HepG2 (cell line): ENCODE measurements at regions not wholly inside any gene's neighbourhood (a gene's known extent, or its start where the extent isn't known, plus 50 kb on each side); places are given as distances from the start of the nearest gene placed in this dataset.

ENCODE experiments used
- ATAC-seq: fragments of 200-7000 bp; cut with Tn5 transposase; 3 replicates; pipeline ENCODE4 v1.9.1; 2020; ENCODE audit warnings: mild to moderate bottlenecking, moderate library complexity
- BruUV-seq: library from RNA; stranded (reverse); fragments of 400-500 nt; replicated peaks from 2 replicates; lab custom pipeline; 2021; lab: Mats Ljungman, UMichigan
- CTCF ChIA-PET: fragments of 300-600 bp; formaldehyde crosslinking; extraction: SDS; loops from one replicate; lab custom pipeline; 2021; ENCODE audit warnings: low total read pairs, inconsistent platforms, low intra/inter-chr PET ratio; lab: Yijun Ruan, JAX
- POLR2A ChIA-PET: fragments of 350-600 bp; sonication (Branson Sonifier 250); formaldehyde crosslinking; loops from one replicate; lab custom pipeline; 2020; ENCODE audit warnings: antibody characterized with exemption, inconsistent platforms; lab: Yijun Ruan, JAX
- DNase-seq: peaks from one replicate; pipeline ENCODE4 v3.0.0-alpha.2; 2015; ENCODE audit warnings: low spot score
- FAIRE-seq: peaks from 3 replicates; lab custom pipeline; 2011; peaks lifted over from hg19 to GRCh38; lab: Jason Lieb, UNC
- H2AFZ ChIP-seq: one replicate; pipeline ENCODE4 v1.6.1; 2011; ENCODE audit warnings: low read length, inconsistent platforms
- H3K27ac ChIP-seq: fragments of 300-600 bp; 3 replicates; pipeline ENCODE4 v1.8.0; 2011; ENCODE audit warnings: mixed run types, mild to moderate bottlenecking, mixed read lengths, low read length, inconsistent platforms; ENCODE audit not compliant: insufficient read depth; ENCODE audit errors: extremely low read length
- H3K27me3 ChIP-seq, 2 experiments: fragments of 200-600 bp in 1 of 2; 2 replicates in 1 of 2; 3 replicates in 1 of 2; pipeline versions ENCODE4 v1.6.0 to v1.8.0; 2011; ENCODE audit warnings: low read length in 2 of 2, mild to moderate bottlenecking in 2 of 2, moderate library complexity in 2 of 2, inconsistent platforms in 1 of 2; ENCODE audit not compliant: insufficient read depth in 2 of 2, control insufficient read depth in 1 of 2
- H3K36me3 ChIP-seq, 2 experiments: fragments of 200-600 bp in 1 of 2; replicated peaks in 1 of 2; 2 replicates in 1 of 2; 3 replicates in 1 of 2; pipeline versions ENCODE4 v1.5.1 to v1.8.0; 2011; ENCODE audit warnings: low read length in 2 of 2, inconsistent platforms in 1 of 2; ENCODE audit not compliant: insufficient read depth in 2 of 2, control insufficient read depth in 1 of 2
- H3K4me1 ChIP-seq: 2 replicates; pipeline ENCODE4 v1.5.1; 2012; ENCODE audit warnings: low read length, inconsistent platforms; ENCODE audit not compliant: insufficient read depth
- H3K4me2 ChIP-seq: 2 replicates; pipeline ENCODE4 v1.6.0; 2011; ENCODE audit warnings: low read depth, low read length, inconsistent platforms
- H3K4me3 ChIP-seq, 3 experiments: fragments of 200-600 bp in 1 of 3; sonication (generic), shearing (Covaris generic) in 1 of 3; replicated peaks in 1 of 3; 2 replicates each; pipeline ENCODE4 v1.5.1; 2011 to 2016; ENCODE audit warnings: low read length in 3 of 3, inconsistent platforms in 2 of 3, low read depth in 2 of 3, mild to moderate bottlenecking in 2 of 3, control low read depth in 1 of 3, mixed read lengths in 1 of 3; ENCODE audit not compliant: insufficient read depth in 1 of 3
- H3K79me2 ChIP-seq: one replicate; pipeline ENCODE4 v1.6.1; 2011; ENCODE audit warnings: low read length, inconsistent platforms; ENCODE audit not compliant: insufficient read depth
- H3K9ac ChIP-seq: 2 replicates; pipeline ENCODE4 v1.6.0; 2011; ENCODE audit warnings: mild to moderate bottlenecking, low read depth, low read length, inconsistent platforms; ENCODE audit not compliant: insufficient read depth
- H3K9me3 ChIP-seq: 2 replicates; pipeline ENCODE4 v1.5.1; 2012; ENCODE audit warnings: mild to moderate bottlenecking, low read length
- H4K20me1 ChIP-seq: 2 replicates; pipeline ENCODE4 v1.6.0; 2011; ENCODE audit warnings: inconsistent platforms, mild to moderate bottlenecking, low read length, moderate library complexity; ENCODE audit not compliant: insufficient read depth
- CHCHD3 ChIP-seq: sonication (generic); formaldehyde crosslinking; IDR thresholded peaks from 2 replicates; pipeline ENCODE4 v1.8.0; 2022; ENCODE audit warnings: mild to moderate bottlenecking, missing genetic modification reagents, moderate library complexity
- ETV5 ChIP-seq: IDR thresholded peaks from 2 replicates; pipeline ENCODE4 v1.6.1; 2018; ENCODE audit warnings: missing biosample characterization, missing genetic modification reagents, inconsistent platforms, borderline replicate concordance
- HNF1B ChIP-seq: sonication (generic); formaldehyde crosslinking; IDR thresholded peaks from 2 replicates; pipeline ENCODE4 v1.5.1; 2020; ENCODE audit warnings: mild to moderate bottlenecking, moderate library complexity, missing genetic modification reagents
- HOXA3 ChIP-seq: sonication (generic); formaldehyde crosslinking; IDR thresholded peaks from 2 replicates; pipeline ENCODE4 v1.5.0; 2020; ENCODE audit warnings: missing genetic modification reagents
- IKZF1 ChIP-seq: fragments of 450-650 bp; IDR thresholded peaks from 2 replicates; pipeline ENCODE4 v1.7.1; 2016
- KLF15 ChIP-seq: sonication (generic); formaldehyde crosslinking; IDR thresholded peaks from 2 replicates; pipeline ENCODE4 v1.8.1; 2023; ENCODE audit warnings: borderline replicate concordance, mild to moderate bottlenecking, inconsistent platforms, missing genetic modification reagents, mixed read lengths
- MED13 ChIP-seq: sonication (generic); formaldehyde crosslinking; IDR thresholded peaks from 2 replicates; pipeline ENCODE4 v1.5.0; 2020; ENCODE audit warnings: missing genetic modification reagents
- MIER2 ChIP-seq: IDR thresholded peaks from 2 replicates; pipeline ENCODE4 v1.6.1; 2016; ENCODE audit warnings: missing biosample characterization, missing genetic modification reagents
- PITX1 ChIP-seq: sonication (generic); formaldehyde crosslinking; IDR thresholded peaks from 2 replicates; pipeline ENCODE4 v1.5.1; 2020; ENCODE audit warnings: mild to moderate bottlenecking, missing genetic modification reagents
- POLR2A ChIP-seq, 2 experiments: IDR thresholded peaks; 2 replicates each; pipeline ENCODE4 v1.6.1; 2011; ENCODE audit warnings: low read depth in 2 of 2, low read length in 2 of 2, mild to moderate bottlenecking in 1 of 2, moderate library complexity in 1 of 2; ENCODE audit not compliant: insufficient read depth in 1 of 2
- PREB ChIP-seq: sonication (generic); formaldehyde crosslinking; IDR thresholded peaks from 2 replicates; pipeline ENCODE4 v1.4.0; 2020; ENCODE audit warnings: missing genetic modification reagents
- RFX1 ChIP-seq: fragments of 450-650 bp; IDR thresholded peaks from 2 replicates; pipeline ENCODE4 v1.6.1; 2017
- SOX6 ChIP-seq, 2 experiments: fragments of 450-650 bp in 1 of 2; sonication (generic) in 1 of 2; formaldehyde crosslinking in 1 of 2; IDR thresholded peaks; 2 replicates each; pipeline versions ENCODE4 v1.4.0 to v1.6.1; 2017 to 2020; ENCODE audit warnings: antibody characterized with exemption in 1 of 2, mild to moderate bottlenecking in 1 of 2, missing genetic modification reagents in 1 of 2
- TOE1 ChIP-seq: sonication (generic); formaldehyde crosslinking; IDR thresholded peaks from 2 replicates; pipeline ENCODE4 v1.4.0; 2020; ENCODE audit warnings: mild to moderate bottlenecking, missing genetic modification reagents
- TP53 ChIP-seq: sonication (generic); formaldehyde crosslinking; conservative IDR thresholded peaks from 2 replicates; pipeline ENCODE4 v1.4.0; 2020; ENCODE audit warnings: missing genetic modification reagents
- ZBTB38 ChIP-seq: sonication (generic); formaldehyde crosslinking; IDR thresholded peaks from 2 replicates; pipeline ENCODE4 v1.5.1; 2020; ENCODE audit warnings: mild to moderate bottlenecking, missing genetic modification reagents
- ZNF501 ChIP-seq: sonication (generic); formaldehyde crosslinking; IDR thresholded peaks from 2 replicates; pipeline ENCODE4 v1.5.1; 2020; ENCODE audit warnings: mild to moderate bottlenecking, moderate library complexity, missing genetic modification reagents
- ZNF737 ChIP-seq: sonication (generic); formaldehyde crosslinking; IDR thresholded peaks from 2 replicates; pipeline ENCODE4 v1.5.0; 2020; ENCODE audit warnings: missing genetic modification reagents, mild to moderate bottlenecking, borderline replicate concordance
- ZSCAN21 ChIP-seq: sonication (generic); formaldehyde crosslinking; IDR thresholded peaks from 2 replicates; pipeline ENCODE4 v1.8.0; 2022; ENCODE audit warnings: mild to moderate bottlenecking, missing genetic modification reagents, moderate library complexity, borderline replicate concordance
- WGBS: methylation state at CpG from one replicate; pipeline ENCODE4 v1.1.6; 2017; ENCODE audit warnings: low lambda C conversion rate; 5-methylcytosine and 5-hydroxymethylcytosine counted together
- in situ Hi-C: cut with HindIII; loops from 2 replicates; pipeline ENCODE4 v1.10.0; 2017; ENCODE audit warnings: low pct_unique_long_range_greater_than_20kb; ENCODE audit not compliant: extremely low pct_ligation_motif_present
- intact Hi-C: fragments of 100-400 bp; cut with micrococcal nuclease; formaldehyde crosslinking; loops from one replicate; pipeline ENCODE4 v1.10.0; 2022; ENCODE audit not compliant: unreplicated experiment
- TF ChIP-seq, protein P1 (sequence below): sonication (generic); formaldehyde crosslinking; IDR thresholded peaks from 2 replicates; pipeline ENCODE4 v1.4.0; 2020; ENCODE audit warnings: missing genetic modification reagents

- intact Hi-C loops (no loop called here), in situ Hi-C loops (no loop called here)
- no peak overlapping the region for H2AFZ ChIP-seq
- POLR2A ChIA-PET: no interaction called here
- peaks cover 63% of the 10 kb centered on the region for H3K4me1 ChIP-seq
- no peak overlapping the region for H3K4me3 ChIP-seq
- no peaks in the 10 kb centered on the region for H3K27me3 ChIP-seq
- H3K4me2 ChIP-seq: peak overlapping the region; percentile 41; the same call in 1 of the 2 replicates
- ATAC-seq: no peak
- DNase-seq: no peak
- no peaks in the 10 kb centered on the region for H4K20me1 ChIP-seq
- 45% methylated on average over 19 of the region's 19 CpGs for WGBS
- H3K36me3 ChIP-seq: no peaks in the 10 kb centered on the region; a peak in 2 of 5 replicates
- FAIRE-seq: no peak
- H3K79me2 ChIP-seq: no peaks in the 10 kb centered on the region
- CTCF ChIA-PET: no interaction called here
- no peak overlapping the region for H3K27ac ChIP-seq
- no TSS peak for BruUV-seq
- H3K9ac ChIP-seq: 0 out of 2 replicates have a peak overlapping the region, but pooled peaks have one; percentile 30
- no peaks in the 10 kb centered on the region for H3K9me3 ChIP-seq
- no peak for TF ChIP-seq ZNF737 (CRISPR knock-in tag)
- TF ChIP-seq POLR2A (IDR thresholded peaks at IDR 0.05; ENCODE audit: insufficient read depth in 1 of 2, low read depth in 2 of 2, low read length in 2 of 2): no peak
- TF ChIP-seq TP53 (CRISPR knock-in tag): no peak
- 0 out of 2 replicates have a peak, but pooled peaks have one; percentile 56 for TF ChIP-seq ZBTB38 (CRISPR knock-in tag)
- TF ChIP-seq, protein P1, sequence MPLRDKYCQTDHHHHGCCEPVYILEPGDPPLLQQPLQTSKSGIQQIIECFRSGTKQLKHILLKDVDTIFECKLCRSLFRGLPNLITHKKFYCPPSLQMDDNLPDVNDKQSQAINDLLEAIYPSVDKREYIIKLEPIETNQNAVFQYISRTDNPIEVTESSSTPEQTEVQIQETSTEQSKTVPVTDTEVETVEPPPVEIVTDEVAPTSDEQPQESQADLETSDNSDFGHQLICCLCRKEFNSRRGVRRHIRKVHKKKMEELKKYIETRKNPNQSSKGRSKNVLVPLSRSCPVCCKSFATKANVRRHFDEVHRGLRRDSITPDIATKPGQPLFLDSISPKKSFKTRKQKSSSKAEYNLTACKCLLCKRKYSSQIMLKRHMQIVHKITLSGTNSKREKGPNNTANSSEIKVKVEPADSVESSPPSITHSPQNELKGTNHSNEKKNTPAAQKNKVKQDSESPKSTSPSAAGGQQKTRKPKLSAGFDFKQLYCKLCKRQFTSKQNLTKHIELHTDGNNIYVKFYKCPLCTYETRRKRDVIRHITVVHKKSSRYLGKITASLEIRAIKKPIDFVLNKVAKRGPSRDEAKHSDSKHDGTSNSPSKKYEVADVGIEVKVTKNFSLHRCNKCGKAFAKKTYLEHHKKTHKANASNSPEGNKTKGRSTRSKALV (CRISPR knock-in tag): no peak
- 0 out of 2 replicates have a peak, but pooled peaks have one; percentile 30 for TF ChIP-seq ZNF501 (CRISPR knock-in tag)
- no peak for TF ChIP-seq PREB (CRISPR knock-in tag)
- TF ChIP-seq MED13 (CRISPR knock-in tag): no peak
- no peak for TF ChIP-seq ZSCAN21 (CRISPR knock-in tag)
- TF ChIP-seq HOXA3 (CRISPR knock-in tag): no peak
- peak; percentile 28; the same call in 1 of the 2 replicates for TF ChIP-seq RFX1
- no peak for TF ChIP-seq CHCHD3 (CRISPR knock-in tag)
- TF ChIP-seq TOE1 (CRISPR knock-in tag): no peak
- TF ChIP-seq HNF1B (CRISPR knock-in tag): 0 out of 2 replicates have a peak, but pooled peaks have one; percentile 42
- TF ChIP-seq IKZF1: peak; percentile 26; the same call in 1 of the 2 replicates
- no peak for TF ChIP-seq KLF15 (CRISPR knock-in tag)
- no peak for TF ChIP-seq PITX1
- no peak for TF ChIP-seq MIER2 (CRISPR knock-in tag)
- no peak for TF ChIP-seq SOX6 (IDR thresholded peaks at IDR 0.05)
- no peak for TF ChIP-seq SOX6 (CRISPR knock-in tag; IDR thresholded peaks at IDR 0.05)
- 0 out of 2 replicates have a peak, but pooled peaks have one; percentile 19 for TF ChIP-seq ETV5 (CRISPR knock-in tag)
Measured at GRCh38 chr12:113762155-113762881, 203.8 kb downstream of the RBM19 start.
